Activated T-cell treated with anti-CD3 and anti-CD28 coated beads, Interleukin-2, amount 50 U/mL, for 4 hours (primary cell): ENCODE measurements at regions not wholly inside any gene's neighbourhood (a gene's known extent, or its start where the extent isn't known, plus 50 kb on each side); places are given as distances from the start of the nearest gene placed in this dataset.
"Not testable (repeated sequence)": the region's sequence is repeated elsewhere in the genome, so short reads cannot be mapped to it uniquely, and the experiment has no call there.

ENCODE experiments used
- ATAC-seq, 2 donors: fragments of 200-7000 bp; cut with Tn5 transposase; one replicate each; pipeline ENCODE4 v1.10.0; 2021
- DNase-seq: peaks from one replicate; pipeline ENCODE4 v3.0.0-alpha.2; 2020
- H3K27me3 Mint-ChIP-seq: one replicate; pipeline ENCODE4 v1.8.0; 2021; ENCODE audit warnings: low read depth, mixed read lengths
- H3K36me3 Mint-ChIP-seq: one replicate; pipeline ENCODE4 v1.8.0; 2022; ENCODE audit warnings: mixed read lengths; ENCODE audit not compliant: insufficient read depth
- H3K4me1 Mint-ChIP-seq: one replicate; pipeline ENCODE4 v1.8.0; 2021; ENCODE audit warnings: low read depth, mixed read lengths
- H3K4me3 Mint-ChIP-seq: one replicate; pipeline ENCODE4 v1.8.0; 2021; ENCODE audit warnings: mild to moderate bottlenecking, moderate library complexity, mixed read lengths
- H3K9me3 Mint-ChIP-seq: one replicate; pipeline ENCODE4 v1.8.0; 2021; ENCODE audit warnings: mixed read lengths

DNA sequence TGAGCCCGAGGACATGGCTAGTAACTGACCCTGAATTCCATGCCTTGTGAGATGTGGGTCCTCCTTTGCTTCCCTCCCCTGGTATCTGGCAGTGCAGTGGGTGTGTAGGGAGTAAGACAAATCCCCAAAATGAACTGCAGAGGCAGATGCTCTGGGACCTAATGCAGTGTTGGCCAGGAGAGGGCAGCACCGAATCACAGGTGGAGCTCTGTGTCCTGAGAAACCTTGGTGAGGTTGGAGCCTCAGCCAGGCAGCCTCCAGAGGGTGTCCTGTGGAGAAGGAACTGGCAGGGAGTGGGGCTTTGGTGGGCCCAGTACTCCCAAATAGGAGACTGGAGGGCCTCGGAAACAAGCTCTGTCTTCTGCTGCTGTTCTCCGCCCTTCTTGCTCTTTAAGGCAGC, 209.9 kb downstream of the CCNG2 start:
- not testable (repeated sequence) for H3K4me1 Mint-ChIP-seq, H3K4me3 Mint-ChIP-seq, H3K9me3 Mint-ChIP-seq, H3K36me3 Mint-ChIP-seq, DNase-seq, H3K27me3 Mint-ChIP-seq
- peak; percentile 43 to 62 for ATAC-seq

DNA sequence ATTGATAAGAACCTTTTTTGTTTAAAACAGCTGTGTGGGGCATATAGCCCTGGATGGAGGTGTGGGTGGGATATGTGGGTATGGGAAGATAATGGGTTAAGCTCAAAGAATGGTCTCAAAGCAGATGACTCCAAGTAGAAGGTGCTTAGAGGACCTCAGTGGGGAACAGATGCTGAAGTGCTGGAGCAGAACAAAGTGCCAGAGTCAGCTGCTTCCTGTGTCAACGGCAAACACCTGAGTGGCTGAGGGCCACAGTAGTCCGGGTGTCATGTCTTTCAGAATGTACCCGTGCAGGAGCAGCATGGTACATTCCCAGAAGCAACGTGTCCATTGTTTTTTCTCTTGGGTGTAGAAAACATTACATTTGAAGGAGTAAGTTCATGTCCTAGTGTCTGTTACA, 210.6 kb downstream of the CCNG2 start:
- DNase-seq (no peak), ATAC-seq (no peak)
- Mint-ChIP-seq H3K4me3 (no peak overlapping the region), H3K36me3 (no peaks in the 10 kb centered on the region), H3K27me3 (no peaks in the 10 kb centered on the region), H3K9me3 (no peaks in the 10 kb centered on the region), H3K4me1 (no peaks in the 10 kb centered on the region)

DNA sequence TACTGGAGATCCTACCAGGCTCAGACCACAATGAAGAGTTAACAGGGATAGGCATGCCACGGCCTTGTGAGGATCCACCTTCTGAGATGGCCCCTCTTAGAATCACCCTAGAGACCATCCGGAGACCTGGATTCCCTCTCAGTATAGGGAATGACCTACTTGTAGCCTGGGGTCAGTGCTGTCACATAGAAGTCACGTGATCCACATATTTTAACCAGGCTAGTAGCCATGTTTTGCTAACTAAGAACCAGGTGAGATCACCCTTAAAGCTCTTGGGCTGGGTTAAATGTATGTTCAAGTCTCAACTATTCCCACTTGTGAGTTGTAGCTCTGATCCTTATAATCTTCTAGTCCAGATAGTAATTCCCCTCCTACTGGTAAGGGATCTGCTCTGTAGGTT, 215.4 kb downstream of the CCNG2 start:
- Mint-ChIP-seq H3K36me3 (no peaks in the 10 kb centered on the region), H3K27me3 (no peaks in the 10 kb centered on the region), H3K9me3 (no peaks in the 10 kb centered on the region), H3K4me1 (no peaks in the 10 kb centered on the region), H3K4me3 (no peak overlapping the region)
- no peak for ATAC-seq
- DNase-seq, result no peak

DNA sequence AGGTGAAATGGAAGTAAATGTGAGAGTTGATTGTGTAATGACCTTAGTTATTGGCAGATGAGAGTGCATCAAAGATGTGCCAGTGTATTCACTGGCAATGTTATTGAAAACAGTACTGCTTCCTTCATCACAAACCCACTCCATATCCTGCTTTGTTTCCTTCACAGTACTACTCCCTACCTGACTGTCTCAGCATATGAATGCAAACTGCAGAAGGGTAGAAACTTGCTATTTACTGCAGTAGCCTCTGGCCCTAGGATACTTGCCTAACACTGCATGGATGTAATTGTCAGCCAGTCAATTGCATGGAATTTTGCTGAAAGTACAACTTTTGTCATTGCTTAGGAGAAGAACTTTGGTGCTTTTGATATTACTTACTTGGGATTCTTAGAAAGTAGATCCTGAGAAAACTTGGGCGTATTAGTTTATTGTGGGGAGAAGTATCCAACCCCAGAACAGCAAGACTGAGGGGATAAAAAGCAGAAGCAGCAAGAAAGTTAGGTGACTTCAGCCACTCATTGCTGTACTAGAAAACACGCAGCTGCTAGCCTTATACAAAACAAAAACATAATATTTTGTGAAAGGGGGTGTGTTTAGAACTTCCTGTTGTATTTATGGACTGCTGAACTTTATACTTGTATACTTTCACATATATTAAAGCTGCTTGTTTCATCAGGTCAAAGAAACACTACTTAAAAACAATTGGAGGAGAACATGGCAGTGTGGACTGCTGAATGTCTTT, 219.0 kb downstream of the CCNG2 start:
- no peaks in the 10 kb centered on the region for H3K4me1 Mint-ChIP-seq
- peaks cover 3% of the 10 kb centered on the region for H3K27me3 Mint-ChIP-seq
- no peak overlapping the region for H3K4me3 Mint-ChIP-seq
- H3K9me3 Mint-ChIP-seq, result no peaks in the 10 kb centered on the region
- ATAC-seq (no peak), DNase-seq (no peak)
- H3K36me3 Mint-ChIP-seq, result no peaks in the 10 kb centered on the region

DNA sequence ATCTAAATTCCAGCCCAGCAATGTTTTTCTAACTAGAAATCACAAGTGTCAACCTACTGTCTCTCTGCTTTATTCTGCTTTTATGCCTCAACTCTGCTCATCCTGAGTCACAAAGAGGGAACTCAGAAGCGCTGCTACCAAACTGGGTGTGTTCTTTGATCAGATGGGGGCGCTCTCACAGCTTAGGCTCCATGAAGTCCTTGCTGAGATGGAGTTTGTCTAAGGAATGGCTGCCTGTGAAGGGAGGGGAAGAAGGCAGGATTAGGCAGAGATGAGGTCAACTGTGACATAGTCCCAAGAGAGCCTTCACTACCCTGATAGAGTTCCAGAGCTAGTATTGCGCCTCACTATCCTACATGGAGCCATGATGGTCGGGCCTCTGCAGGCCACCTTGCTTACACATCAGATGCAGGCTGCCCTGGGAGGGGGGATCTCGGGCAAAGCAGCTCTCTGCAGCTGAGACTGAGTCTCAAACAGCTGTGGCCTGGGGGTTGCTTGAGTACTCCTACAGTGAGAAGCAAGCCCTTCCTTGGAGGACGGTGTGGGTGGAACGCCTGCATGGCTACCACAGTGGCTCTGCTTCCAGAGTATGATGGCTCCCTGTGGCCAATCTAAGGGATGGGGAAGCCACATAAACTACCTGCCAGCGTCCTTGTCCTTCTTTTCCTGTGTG, 219.9 kb downstream of the CCNG2 start:
- Mint-ChIP-seq H3K27me3 (peaks cover 3% of the 10 kb centered on the region), H3K4me3 (no peak overlapping the region), H3K36me3 (no peaks in the 10 kb centered on the region), H3K4me1 (no peaks in the 10 kb centered on the region), H3K9me3 (no peaks in the 10 kb centered on the region)
- no peak for DNase-seq
- ATAC-seq, result no peak

DNA sequence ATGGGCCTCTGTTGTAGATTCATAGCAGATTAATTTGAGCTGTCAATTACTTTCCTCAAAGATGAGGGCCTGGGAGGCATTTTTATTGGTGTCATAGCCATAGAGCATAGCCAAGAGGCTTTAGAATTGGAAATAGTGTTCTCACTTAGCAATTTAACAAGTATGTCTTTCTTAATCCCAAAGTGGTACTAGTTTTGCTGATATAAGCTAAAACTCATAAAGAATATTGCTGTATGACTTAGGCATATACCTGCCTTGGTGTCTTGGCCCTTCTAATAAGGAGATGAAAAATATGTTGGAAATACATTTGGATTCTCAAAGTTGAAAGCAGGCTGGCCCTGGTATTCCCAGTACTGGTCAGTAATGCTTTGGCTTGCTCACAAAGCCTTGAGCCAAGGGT, 221.5 kb upstream of the CXCL13 start:
- no peak for DNase-seq
- no peaks in the 10 kb centered on the region for H3K36me3 Mint-ChIP-seq
- no peak overlapping the region for H3K4me3 Mint-ChIP-seq
- no peak for ATAC-seq
- H3K27me3 Mint-ChIP-seq, result no peaks in the 10 kb centered on the region
- H3K4me1 Mint-ChIP-seq, result no peaks in the 10 kb centered on the region
- H3K9me3 Mint-ChIP-seq, result no peaks in the 10 kb centered on the region

DNA sequence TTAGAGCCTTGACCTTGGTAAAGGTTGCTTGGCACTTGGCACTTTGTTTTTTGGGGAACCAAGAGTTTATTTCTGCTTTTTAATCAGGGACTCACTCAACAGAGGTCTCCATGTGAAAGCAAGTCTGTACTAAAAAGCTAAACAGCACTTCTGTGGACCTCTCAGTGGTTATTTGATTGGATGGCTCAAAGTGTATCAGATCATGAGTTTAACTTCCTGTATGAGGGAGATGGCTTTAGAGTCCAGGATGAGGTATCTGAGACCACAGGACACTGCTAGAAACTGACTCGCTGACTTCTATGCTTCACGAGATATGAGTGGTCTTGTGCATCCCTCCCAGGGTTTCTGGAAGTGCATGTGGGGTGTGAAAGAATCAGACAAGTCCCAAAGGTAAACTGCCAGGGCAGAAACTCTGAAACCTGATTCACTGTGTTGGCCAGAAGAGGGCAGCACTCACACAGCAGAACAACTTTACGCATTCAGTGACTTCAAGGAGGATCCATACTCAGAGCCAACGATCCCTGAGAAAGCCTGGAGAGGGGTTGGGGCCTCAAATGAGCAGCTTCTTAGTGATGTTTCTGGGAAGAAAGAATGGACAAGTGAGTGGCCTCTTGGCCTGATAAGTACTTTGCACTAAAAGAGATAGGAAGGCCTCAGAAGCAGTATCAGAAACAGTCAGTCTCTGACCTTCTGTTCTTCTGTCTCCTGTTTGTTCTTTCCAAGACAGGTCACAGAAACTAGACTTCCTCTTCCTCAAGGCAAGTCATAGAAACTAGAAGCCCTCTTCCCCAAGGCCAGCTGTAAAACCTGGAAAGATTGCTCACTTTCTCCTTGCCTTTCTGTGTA, 220.3 kb upstream of the CXCL13 start:
- ATAC-seq (peak; percentile 64 to 77), DNase-seq (peak; percentile 26)
- H3K36me3 Mint-ChIP-seq, result no peaks in the 10 kb centered on the region
- H3K27me3 Mint-ChIP-seq, result no peaks in the 10 kb centered on the region
- H3K4me1 Mint-ChIP-seq, result no peaks in the 10 kb centered on the region
- H3K9me3 Mint-ChIP-seq, result no peaks in the 10 kb centered on the region
- no peak overlapping the region for H3K4me3 Mint-ChIP-seq

DNA sequence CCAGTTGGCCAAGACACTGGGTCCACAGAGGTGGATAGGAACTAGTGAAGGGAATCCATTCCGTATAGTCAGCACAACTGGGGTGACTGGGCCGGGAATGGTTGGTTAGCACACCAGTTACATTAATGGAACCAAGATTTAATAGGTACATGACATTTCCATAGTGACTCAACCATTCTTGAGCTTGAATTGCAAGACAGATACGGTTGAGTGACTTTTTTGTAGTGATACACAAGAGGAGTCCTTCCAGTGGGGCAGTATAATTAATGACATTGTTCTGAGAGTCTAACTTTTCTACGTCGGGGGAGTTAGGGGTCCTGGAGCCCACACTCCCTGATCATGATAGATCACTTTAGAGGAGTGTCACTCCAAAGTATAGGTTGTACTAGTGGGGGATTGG, 211.6 kb upstream of the CXCL13 start:
- no peak overlapping the region for H3K4me3 Mint-ChIP-seq
- H3K36me3 Mint-ChIP-seq, result no peaks in the 10 kb centered on the region
- no peaks in the 10 kb centered on the region for H3K4me1 Mint-ChIP-seq
- no peak for ATAC-seq
- H3K27me3 Mint-ChIP-seq, result peaks cover 5% of the 10 kb centered on the region
- DNase-seq, result no peak
- no peaks in the 10 kb centered on the region for H3K9me3 Mint-ChIP-seq

DNA sequence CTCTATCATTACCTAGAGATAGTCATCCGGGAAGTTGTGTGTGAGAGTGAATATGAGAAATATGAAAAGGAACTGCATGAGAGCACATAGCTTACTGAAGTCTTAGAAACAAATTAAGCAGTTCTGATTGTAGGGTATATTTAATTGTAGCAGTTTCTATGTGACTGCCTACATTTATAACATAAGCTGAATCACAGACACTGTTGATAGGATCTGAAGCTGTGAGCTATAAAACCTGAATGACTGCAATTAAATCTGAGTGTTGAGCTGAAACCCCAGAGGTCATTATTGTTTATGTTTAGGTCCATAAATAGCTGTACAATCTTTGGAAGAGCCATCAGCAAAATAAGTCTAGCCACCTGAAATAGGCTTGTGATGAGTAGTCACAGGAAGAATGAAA, 210.1 kb upstream of the CXCL13 start:
- H3K9me3 Mint-ChIP-seq, result peaks cover 6% of the 10 kb centered on the region
- H3K4me3 Mint-ChIP-seq, result no peak overlapping the region
- peaks cover 5% of the 10 kb centered on the region for H3K27me3 Mint-ChIP-seq
- ATAC-seq (no peak), DNase-seq (no peak)
- no peaks in the 10 kb centered on the region for H3K36me3 Mint-ChIP-seq
- no peaks in the 10 kb centered on the region for H3K4me1 Mint-ChIP-seq

DNA sequence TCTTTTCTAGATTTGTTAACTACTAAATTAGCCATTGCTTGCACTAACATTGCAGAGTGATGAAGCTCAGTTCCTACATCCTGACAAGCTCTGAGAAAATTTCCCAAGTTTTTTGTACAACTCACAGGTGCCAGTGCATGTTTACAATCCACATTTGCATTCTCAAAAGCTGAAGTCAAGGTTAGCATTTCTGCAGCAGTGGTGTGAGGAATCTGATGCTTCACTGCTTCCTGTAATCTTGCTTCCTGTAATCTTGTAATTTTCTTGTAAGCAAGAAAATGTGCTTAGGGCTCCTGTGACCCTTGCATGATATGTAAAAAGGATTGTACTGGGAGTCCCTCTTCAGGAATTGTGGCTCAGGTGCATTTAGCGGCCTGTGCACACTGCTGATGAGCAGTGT, 207.4 kb upstream of the CXCL13 start:
- Mint-ChIP-seq H3K4me3 (no peak overlapping the region), H3K36me3 (no peaks in the 10 kb centered on the region), H3K4me1 (no peaks in the 10 kb centered on the region), H3K27me3 (peaks cover 7% of the 10 kb centered on the region), H3K9me3 (peaks cover 6% of the 10 kb centered on the region)
- no peak for DNase-seq
- no peak for ATAC-seq

DNA sequence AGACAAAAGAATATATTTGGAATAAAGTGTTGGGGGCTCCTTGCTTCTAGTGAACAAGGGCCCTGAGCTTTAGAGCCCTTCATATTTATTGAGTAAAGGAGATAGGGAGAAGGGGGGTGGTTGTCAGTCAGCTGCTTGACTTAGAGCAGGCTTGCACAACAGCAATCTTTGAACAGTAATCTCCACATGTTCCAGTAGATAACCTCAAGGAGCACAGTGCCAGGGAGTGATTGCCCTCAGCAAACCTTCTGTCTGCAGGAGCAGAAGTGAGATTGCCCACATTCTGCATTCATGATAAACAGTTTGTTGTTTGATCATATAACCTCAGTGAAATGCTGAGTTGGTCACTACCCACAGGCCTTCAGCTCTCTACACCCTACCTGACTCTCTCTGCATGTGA, 205.8 kb upstream of the CXCL13 start:
- no peak overlapping the region for H3K4me3 Mint-ChIP-seq
- H3K27me3 Mint-ChIP-seq, result peaks cover 7% of the 10 kb centered on the region
- H3K4me1 Mint-ChIP-seq, result no peaks in the 10 kb centered on the region
- H3K9me3 Mint-ChIP-seq, result peaks cover 6% of the 10 kb centered on the region
- DNase-seq (no peak), ATAC-seq (no peak)
- H3K36me3 Mint-ChIP-seq, result no peaks in the 10 kb centered on the region

DNA sequence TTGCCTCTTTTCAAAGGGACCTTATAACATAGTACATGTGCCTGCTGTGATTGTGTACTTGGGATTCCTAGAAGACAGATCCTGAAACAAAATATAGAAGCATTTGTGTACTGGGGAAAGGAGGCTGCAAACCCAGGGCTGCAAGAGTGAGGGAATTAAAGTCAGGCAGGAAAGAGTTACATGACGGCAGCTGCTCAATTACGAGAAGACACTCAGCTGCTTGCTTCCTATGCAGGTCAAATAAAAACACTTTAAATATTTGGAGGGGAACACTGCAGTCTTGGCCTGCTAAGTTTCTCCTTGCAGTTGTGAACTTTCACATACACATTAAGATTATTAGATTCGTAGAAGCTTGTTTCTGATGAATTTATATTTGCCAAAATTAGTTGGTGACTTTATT, 191.9 kb upstream of the CXCL13 start:
- no peaks in the 10 kb centered on the region for H3K4me1 Mint-ChIP-seq
- no peaks in the 10 kb centered on the region for H3K9me3 Mint-ChIP-seq
- H3K36me3 Mint-ChIP-seq, result no peaks in the 10 kb centered on the region
- no peak for DNase-seq
- peaks cover 10% of the 10 kb centered on the region for H3K27me3 Mint-ChIP-seq
- no peak overlapping the region for H3K4me3 Mint-ChIP-seq
- ATAC-seq, result no peak

DNA sequence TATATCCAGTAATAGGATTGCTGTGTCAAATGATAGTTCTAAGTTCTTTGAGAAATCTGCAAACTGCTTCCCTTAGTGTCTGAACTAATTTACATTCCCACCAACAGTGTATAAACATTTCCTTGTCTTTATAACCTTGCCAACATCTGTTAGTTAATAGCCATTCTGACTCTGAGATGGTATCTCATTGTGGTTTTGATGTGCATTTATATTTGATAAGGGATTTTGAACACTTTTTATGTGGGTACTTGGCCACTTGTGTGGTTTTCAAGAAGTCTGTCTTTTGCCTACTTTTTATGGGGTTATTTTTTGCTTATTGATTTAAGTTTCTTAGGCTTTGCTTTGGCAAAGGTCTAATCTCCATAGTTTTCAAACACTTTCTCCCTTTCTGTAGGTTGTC, 189.9 kb upstream of the CXCL13 start:
- Mint-ChIP-seq H3K27me3 (peaks cover 8% of the 10 kb centered on the region), H3K4me3 (no peak overlapping the region), H3K4me1 (no peaks in the 10 kb centered on the region), H3K9me3 (no peaks in the 10 kb centered on the region), H3K36me3 (no peaks in the 10 kb centered on the region)
- ATAC-seq (no peak), DNase-seq (no peak)

DNA sequence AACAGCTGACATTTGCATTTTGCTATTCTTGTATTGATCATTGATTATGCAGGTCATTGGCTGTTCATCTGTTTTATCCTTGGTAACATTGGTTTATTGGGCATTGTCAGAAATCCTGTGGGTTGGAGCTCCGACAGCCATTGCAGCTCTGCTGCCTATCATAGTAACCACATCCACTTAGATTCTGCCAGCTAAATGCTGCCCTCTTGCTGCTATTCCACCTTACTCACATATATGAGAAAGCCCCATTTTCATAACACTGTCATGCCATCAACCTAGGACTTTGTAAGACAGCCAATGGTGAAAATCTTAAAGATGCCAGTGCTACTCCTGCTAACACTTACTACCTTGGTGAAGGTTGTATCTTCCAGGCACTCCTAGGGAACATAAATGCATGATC, 187.3 kb upstream of the CXCL13 start:
- DNase-seq (no peak), ATAC-seq (no peak)

DNA sequence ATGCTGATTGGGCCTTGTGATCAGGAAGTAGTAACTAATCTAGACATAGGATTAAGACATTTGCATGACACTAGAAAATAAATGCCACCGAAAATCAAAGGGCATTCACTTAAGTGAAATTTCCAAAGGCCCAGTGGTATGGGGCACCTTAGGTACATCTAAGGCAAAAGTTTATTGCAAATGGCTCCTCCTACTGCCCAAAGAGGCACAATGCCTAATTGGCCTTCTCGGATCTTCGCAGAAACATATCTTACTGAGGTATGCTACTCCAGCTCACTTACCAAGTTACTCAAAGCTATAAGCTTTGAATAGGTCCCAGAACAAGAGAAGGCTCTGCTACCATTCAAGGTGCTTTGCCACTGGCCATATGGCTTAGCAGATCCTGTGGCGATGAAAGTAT, 174.8 kb upstream of the CXCL13 start:
- ATAC-seq, result no peak
- Mint-ChIP-seq H3K4me1 (peaks cover 5% of the 10 kb centered on the region), H3K4me3 (no peak overlapping the region), H3K36me3 (no peaks in the 10 kb centered on the region), H3K27me3 (no peaks in the 10 kb centered on the region), H3K9me3 (no peaks in the 10 kb centered on the region)
- DNase-seq, result no peak

More for the DNA sequence above, 187.3 kb upstream of the CXCL13 start:
- H3K27me3 Mint-ChIP-seq, result peaks cover 8% of the 10 kb centered on the region
- H3K9me3 Mint-ChIP-seq, result no peaks in the 10 kb centered on the region
- H3K36me3 Mint-ChIP-seq, result no peaks in the 10 kb centered on the region
- H3K4me1 Mint-ChIP-seq, result no peaks in the 10 kb centered on the region
- no peak overlapping the region for H3K4me3 Mint-ChIP-seq
